K562 (cell line): ENCODE measurements at regions not wholly inside any gene's neighbourhood (a gene's known extent, or its start where the extent isn't known, plus 50 kb on each side); places are given as distances from the start of the nearest gene placed in this dataset.

ENCODE experiments used
- ATF2 ChIP-seq: sonication (generic); formaldehyde crosslinking; IDR thresholded peaks from 2 replicates; pipeline ENCODE4 v1.8.1; 2022; ENCODE audit warnings: missing genetic modification reagents
- CEBPB ChIP-seq: fragments of 450-650 bp; IDR thresholded peaks from 2 replicates; pipeline ENCODE4 v1.6.1; 2016; ENCODE audit warnings: missing genetic modification characterization, missing compliant biosample characterization
- GTF2F1 ChIP-seq: IDR thresholded peaks from 2 replicates; pipeline ENCODE4 v1.6.1; 2011; ENCODE audit warnings: low read depth, low read length, improper control_type of control experiment
- HOMEZ ChIP-seq: fragments of 250-450 bp; sonication (Bioruptor Pico); IDR thresholded peaks from 2 replicates; pipeline ENCODE4 v1.4.0; 2020; ENCODE audit warnings: mild to moderate bottlenecking, moderate library complexity
- NCOA2 ChIP-seq, 2 experiments: fragments of 450-650 bp; IDR thresholded peaks; 2 replicates each; pipeline ENCODE4 v1.6.1; 2018; ENCODE audit warnings: mild to moderate bottlenecking in 2 of 2, moderate library complexity in 1 of 2; ENCODE audit not compliant: partially characterized antibody in 2 of 2
- POLR2A ChIP-seq: fragments of 450-650 bp; conservative IDR thresholded peaks from 2 replicates; pipeline ENCODE4 v1.6.1; 2016
- PRPF4 ChIP-seq: fragments of 200-400 bp; formaldehyde crosslinking; IDR thresholded peaks from one replicate; pipeline ENCODE4 v1.6.1; 2017; ENCODE audit warnings: low read length, low read depth, mild to moderate bottlenecking; ENCODE audit not compliant: insufficient read depth, poor library complexity, severe bottlenecking
- SIN3A ChIP-seq, 2 experiments: fragments of 150-350 bp in 1 of 2; IDR thresholded peaks; 2 replicates each; pipeline ENCODE4 v1.6.1; 2011 to 2016; ENCODE audit warnings: borderline replicate concordance in 2 of 2, low read depth in 2 of 2, low read length in 2 of 2, mild to moderate bottlenecking in 2 of 2, moderate library complexity in 2 of 2; ENCODE audit not compliant: control insufficient read depth in 1 of 2
- STAT6 ChIP-seq: sonication (generic); formaldehyde crosslinking; IDR thresholded peaks from 2 replicates; pipeline ENCODE4 v1.8.1; 2023; ENCODE audit warnings: mild to moderate bottlenecking, missing genetic modification reagents
- UBTF ChIP-seq, 2 experiments: IDR thresholded peaks; 2 replicates each; pipeline ENCODE4 v1.6.1; 2012; ENCODE audit warnings: improper control_type of control experiment in 2 of 2, low read depth in 2 of 2, low read length in 2 of 2, borderline replicate concordance in 1 of 2
- XRCC5 ChIP-seq: fragments of 200-400 bp; formaldehyde crosslinking; IDR thresholded peaks from 2 replicates; pipeline ENCODE4 v1.6.1; 2017; ENCODE audit warnings: low read depth, mild to moderate bottlenecking, low read length
- ZC3H4 ChIP-seq: sonication (generic); formaldehyde crosslinking; IDR thresholded peaks from 2 replicates; pipeline ENCODE4 v1.9.0; 2021; ENCODE audit warnings: missing genetic modification reagents, borderline replicate concordance
- ZNF408 ChIP-seq: fragments of 250-450 bp; sonication (Bioruptor Pico); IDR thresholded peaks from 2 replicates; pipeline ENCODE4 v1.4.0; 2020; ENCODE audit warnings: low read depth, mild to moderate bottlenecking, moderate library complexity
- TF ChIP-seq, protein P1 (sequence below), 3 experiments: IDR thresholded peaks in 2 of 3; conservative IDR thresholded peaks in 1 of 3; 2 replicates each; pipeline ENCODE4 v1.5.1; 2011 to 2012; ENCODE audit warnings: low read length in 3 of 3, mild to moderate bottlenecking in 3 of 3, control low read depth in 2 of 3, improper control_type of control experiment in 1 of 3, inconsistent platforms in 1 of 3, low read depth in 1 of 3, mixed read lengths in 1 of 3, moderate library complexity in 1 of 3; ENCODE audit not compliant: insufficient read depth in 2 of 3

DNA sequence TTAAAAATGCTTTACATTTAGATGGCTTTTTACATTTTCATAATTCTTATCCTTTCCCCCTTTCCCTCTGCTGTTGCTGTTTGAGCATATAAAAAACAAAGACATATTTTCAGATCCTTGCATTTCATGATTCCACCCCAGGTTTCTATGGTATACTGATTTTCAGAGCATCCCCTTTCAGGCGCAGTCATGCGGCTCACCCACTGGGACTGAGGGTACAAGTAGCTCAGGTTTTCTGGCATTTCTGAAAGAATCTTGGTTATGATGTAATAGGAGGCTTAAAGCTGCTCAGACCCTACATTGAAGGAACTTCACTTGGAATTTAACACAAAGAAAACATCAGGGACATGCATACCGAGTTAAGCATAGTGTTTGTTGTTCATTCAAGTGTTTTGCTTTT lies 310.8 kb downstream of the ETAA1 start:
- TF ChIP-seq HOMEZ (CRISPR knock-in tag) (no peak), CEBPB (no peak), ZC3H4 (CRISPR knock-in tag) (no peak), XRCC5 (no peak), STAT6 (CRISPR knock-in tag) (no peak), SIN3A (IDR thresholded peaks at IDR 0.05; ENCODE audit: borderline replicate concordance in 2 of 2, control insufficient read depth in 1 of 2, low read depth in 2 of 2, low read length in 2 of 2) (no peak), GTF2F1 (no peak), UBTF (IDR thresholded peaks at IDR 0.05; ENCODE audit: borderline replicate concordance in 1 of 2, low read depth in 2 of 2, low read length in 2 of 2) (no peak), POLR2A (no peak), PRPF4 (no peak), ATF2 (CRISPR knock-in tag) (no peak), NCOA2 (IDR thresholded peaks at IDR 0.05; ENCODE audit: partially characterized antibody in 2 of 2) (no peak), ZNF408 (no peak)
- TF ChIP-seq, protein P1, sequence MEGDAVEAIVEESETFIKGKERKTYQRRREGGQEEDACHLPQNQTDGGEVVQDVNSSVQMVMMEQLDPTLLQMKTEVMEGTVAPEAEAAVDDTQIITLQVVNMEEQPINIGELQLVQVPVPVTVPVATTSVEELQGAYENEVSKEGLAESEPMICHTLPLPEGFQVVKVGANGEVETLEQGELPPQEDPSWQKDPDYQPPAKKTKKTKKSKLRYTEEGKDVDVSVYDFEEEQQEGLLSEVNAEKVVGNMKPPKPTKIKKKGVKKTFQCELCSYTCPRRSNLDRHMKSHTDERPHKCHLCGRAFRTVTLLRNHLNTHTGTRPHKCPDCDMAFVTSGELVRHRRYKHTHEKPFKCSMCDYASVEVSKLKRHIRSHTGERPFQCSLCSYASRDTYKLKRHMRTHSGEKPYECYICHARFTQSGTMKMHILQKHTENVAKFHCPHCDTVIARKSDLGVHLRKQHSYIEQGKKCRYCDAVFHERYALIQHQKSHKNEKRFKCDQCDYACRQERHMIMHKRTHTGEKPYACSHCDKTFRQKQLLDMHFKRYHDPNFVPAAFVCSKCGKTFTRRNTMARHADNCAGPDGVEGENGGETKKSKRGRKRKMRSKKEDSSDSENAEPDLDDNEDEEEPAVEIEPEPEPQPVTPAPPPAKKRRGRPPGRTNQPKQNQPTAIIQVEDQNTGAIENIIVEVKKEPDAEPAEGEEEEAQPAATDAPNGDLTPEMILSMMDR (IDR thresholded peaks at IDR 0.05 in 2 of 3, conservative IDR thresholded peaks at IDR 0.05 in 1 of 3; ENCODE audit: insufficient read depth in 2 of 3, low read depth in 1 of 3, low read length in 3 of 3), result no peak
